HG03108 (cell line): ENCODE measurements at regions not wholly inside any gene's neighbourhood (a gene's known extent, or its start where the extent isn't known, plus 50 kb on each side); places are given as distances from the start of the nearest gene placed in this dataset.
"Not testable (repeated sequence)": the region's sequence is repeated elsewhere in the genome, so short reads cannot be mapped to it uniquely, and the experiment has no call there.

Experiments
- ATAC-seq: cut with Tn5 transposase; IDR thresholded peaks from one replicate; pipeline ENCODE4 v1.9.1; 2021; ENCODE audit warnings: moderate library complexity; ENCODE audit not compliant: unreplicated experiment

DNA sequence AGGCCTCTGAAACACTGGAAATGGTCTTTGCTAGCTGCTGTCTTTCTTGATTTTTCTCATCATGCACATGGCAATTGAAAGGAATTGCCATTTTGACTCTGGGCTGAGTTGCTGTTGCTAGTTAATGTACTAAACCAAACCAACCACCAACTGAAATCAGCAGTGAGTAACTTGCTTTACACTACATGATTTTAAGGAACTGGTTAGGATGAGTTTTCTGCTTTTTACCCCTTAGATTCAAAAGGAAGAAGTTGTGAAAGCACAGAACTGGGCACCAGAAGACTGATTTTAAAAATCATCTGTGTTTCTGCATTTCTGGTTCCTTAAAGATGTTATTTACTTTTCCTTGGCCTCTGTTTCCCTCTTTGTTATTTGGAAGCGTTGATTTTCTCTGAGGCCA is 361.9 kb downstream of the HLX start:
- ATAC-seq, result no peak

- no peak for ATAC-seq
These were observed 362.3 kb downstream of the HLX start for GRCh38 chr1:221241592-221241991.

GRCh38 chr1:221246067-221246466 is 366.8 kb downstream of the HLX start:
- ATAC-seq, result no peak

DNA sequence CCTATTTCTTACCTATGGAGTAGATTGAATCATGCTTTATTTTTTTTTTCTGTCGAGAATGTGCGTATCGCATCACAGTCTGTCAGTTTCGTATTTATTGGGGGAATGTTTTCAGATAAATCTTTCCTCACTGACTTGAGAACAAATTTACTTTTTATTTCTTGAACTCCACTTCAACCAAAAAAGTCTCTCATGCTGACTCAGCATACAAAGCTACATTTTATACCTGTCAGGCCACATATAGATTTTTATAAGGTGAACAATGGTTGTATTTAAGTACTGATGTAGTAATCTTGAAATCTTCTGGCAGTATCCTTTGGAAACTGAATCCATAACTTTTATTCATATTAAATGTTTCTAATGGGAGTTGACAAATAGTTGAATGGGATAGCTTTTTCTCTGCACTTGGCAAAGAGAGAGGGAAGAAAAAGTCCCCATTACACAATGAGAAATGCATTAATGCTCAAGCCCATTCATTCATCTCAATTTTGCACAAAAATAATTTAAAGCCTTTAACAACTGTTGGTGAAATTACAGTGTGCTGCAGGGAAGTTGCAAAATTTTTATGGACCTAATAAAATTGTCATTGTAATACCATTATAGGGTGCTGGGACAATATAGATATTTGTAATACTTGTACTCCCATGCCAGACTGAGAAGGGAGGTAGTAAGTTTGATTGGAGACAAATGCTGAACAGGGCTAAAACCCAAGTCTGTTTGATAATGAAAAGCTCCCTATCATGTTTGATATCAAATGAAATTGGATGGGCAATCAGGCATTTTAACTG is 367.6 kb downstream of the HLX start:
- no peak for ATAC-seq

DNA sequence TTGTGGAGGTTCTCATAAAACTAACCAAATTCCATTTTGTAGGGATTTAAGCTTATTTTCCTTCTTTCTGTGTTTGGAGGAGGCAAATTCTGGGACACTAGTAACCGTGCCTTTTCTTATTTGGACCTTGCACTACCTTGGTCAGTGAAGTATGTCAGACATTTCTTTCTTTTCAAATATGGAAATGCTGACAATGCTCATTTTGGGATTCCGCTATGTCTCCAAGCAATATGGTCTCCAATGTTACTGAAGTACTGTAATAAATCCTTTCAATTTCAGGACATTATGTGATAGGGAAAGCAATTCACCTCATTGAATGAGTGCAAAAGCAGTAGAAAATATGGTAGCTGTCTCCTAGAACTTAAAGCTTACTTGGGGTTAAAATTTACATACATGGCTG is 372.3 kb downstream of the HLX start:
- no peak for ATAC-seq

DNA sequence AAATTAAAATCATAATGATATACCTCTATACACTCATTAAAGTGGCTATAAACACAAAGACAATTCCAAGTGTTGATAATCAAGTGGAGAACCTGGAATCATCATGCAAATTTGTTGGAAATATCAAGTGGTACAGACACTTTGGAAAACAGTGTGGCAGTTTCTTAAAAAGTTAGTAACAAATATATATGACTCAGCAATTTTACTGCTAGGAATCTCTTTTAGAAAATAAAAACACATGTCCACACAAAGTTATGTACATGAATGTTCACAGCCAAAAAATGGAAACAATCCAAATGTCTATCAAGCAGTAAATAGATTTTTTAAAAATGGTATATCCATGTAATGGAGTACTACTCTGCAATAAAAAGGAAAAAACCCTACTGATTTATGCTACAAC is 375.6 kb downstream of the HLX start:
- no peak for ATAC-seq

GRCh38 chr1:221256773-221257172 is 377.5 kb downstream of the HLX start:
- no peak for ATAC-seq

- ATAC-seq, result not testable (repeated sequence)
These were observed 378.3 kb downstream of the HLX start for GRCh38 chr1:221257548-221257947.

- ATAC-seq, result not testable (repeated sequence)
These were observed 383.4 kb downstream of the HLX start for GRCh38 chr1:221262677-221263076.

DNA sequence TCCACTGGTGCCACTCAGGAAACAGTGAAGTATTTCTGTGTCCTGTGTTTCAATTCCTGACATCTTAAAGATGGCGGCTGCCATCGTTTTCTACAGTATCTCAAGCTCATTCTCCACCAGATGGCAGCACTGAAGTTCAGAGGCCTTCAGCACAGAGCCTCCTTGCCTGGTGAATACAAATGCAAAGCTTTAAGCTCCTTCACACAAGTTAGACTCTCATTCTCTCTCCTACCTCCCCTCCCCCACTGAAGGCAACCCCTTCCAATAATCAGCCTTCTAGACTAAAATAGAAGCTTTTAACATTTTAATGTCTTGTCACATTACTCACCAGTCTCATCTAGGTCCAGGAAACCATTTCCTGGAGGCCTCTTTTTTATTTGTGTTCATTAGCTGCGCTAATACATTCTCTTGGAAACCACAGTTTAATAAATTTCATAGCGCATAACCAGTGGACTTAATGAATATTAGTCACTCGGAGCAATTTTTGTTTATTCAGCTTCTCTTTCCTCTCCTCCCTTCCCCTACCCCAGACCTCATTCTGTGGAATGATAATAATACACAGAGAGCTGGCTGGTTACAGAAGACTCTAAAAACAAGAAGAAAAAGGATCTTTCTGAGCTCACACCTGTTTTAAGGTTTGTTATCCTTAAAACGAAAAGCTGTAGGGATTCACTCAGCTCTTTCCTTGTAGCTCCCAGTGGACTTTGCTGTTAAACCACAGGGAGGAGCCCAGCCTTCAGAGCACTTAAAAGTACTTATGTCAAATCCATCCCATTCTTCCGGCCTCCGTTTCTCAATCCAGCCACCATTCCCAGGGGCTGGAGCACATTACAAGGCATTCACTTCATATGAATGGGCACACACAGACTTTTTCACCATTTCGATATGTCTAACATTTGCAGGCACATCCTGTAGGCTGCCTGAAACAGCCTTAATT is 384.9 kb downstream of the HLX start:
- ATAC-seq, result no peak

DNA sequence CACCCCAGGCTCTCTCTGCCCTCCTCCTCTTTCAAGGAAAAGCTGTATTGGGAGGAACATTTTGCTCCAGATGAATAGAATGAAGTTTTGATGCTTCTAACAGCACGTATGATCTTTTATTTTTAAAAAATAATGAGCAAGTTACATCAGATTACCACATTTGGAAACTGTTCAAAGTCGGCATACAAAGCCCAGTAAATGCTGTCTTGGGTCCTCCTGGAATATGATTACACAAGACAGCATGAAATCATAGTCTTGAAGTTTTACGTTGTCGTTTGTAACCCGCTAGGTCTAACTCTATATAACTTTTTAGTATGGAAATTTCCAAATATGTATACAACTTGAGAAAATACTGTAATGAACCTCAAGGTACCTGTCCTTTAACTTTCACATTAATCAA is 385.6 kb downstream of the HLX start:
- ATAC-seq, result no peak

- ATAC-seq, result no peak
These were observed 389.1 kb downstream of the HLX start for GRCh38 chr1:221268295-221268694.

DNA sequence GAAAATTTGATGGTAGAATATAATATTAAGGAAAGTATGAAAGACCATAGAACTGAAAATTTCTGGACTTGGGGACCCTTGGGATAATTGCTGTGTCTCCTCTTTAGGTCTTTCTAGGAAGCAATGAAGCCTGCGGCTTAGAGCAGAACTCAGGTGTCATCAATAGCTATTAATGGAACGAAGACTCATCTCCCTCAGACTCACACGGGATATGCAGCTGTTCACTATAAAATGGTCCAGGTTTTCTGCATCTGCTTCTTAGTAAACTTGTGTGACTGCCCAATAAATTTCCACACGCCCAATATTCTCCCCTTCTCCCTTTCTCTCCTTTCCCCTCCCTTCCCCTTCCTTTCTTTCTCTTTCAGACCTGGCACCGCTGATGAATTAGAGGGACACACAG is 392.5 kb downstream of the HLX start:
- no peak for ATAC-seq

DNA sequence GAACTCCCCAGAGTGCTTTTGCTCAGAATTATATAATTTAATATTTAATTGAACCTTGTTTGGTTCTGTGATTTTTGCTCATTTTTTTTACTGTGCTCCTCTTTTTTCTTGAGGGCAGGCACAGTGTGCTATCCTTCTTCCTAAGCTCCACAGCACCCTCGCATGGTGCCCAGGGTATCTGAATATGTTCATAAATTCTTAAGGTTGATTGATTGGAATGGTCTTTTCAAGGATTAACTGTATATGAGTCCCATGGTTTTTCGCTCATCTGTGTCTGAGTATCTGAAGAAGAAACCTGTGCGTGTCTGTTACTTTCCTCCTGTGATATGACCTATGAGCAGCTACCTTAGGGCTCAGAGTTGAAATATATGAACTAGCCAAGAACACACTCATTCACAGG is 393.7 kb downstream of the HLX start:
- no peak for ATAC-seq

DNA sequence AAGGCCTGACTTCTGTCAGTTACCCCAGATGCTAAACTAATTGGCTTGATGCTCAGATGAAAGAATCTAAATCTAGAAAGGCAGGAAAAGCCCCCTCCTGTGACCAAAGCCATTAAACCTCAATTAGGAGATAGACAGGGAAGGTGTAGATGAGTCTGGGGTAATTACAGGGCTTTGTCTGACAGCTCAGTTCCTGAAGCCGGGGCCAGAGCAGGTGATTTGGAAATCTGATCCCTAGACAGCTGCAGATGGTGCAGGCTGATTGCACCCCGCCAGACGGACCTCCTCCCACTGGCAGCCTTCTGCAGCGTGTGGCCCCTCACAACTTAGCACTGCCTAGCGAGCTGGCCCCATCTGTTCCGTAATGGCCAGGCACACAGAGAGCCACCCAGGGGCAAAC is 395.1 kb downstream of the HLX start:
- ATAC-seq, result no peak

- ATAC-seq, result no peak
These were observed 397.7 kb downstream of the HLX start for GRCh38 chr1:221276896-221277409.

DNA sequence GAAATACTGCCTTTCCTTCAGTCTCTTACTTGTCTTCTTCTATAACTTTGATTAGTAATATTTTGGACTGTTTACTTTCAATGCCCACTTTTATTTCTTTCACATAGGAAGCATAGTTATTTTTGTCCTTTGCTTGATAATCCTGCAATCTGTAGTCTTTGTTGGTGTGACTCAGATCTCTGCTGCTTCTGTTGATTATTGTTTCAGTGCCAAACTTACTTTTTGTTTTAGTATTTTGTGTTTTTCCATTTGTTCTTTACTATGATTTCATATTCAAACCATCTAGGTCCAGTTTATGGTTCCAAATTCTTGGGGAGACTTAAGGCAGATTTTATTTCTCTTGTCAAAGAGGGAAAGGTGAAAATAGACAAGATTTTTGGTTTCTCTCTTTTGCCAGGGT is 399.9 kb downstream of the HLX start:
- ATAC-seq, result no peak

DNA sequence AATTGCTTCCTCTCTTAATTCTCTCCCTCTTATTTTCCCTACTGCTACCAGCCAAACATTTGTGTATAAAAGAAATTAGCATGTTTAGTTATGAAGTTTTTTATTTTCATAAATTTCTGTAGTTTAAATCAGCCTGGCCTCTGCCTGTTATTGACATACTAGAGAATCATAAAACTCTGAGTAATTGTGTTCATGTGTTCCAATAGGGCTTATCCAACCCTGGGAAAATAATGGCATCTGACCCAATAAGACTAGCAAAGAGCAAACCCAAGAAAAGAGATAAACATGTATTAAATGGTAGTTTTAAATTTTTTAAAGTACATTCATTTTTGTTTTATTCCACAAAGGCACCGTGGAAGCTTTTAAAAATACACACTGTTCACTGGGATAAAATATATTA is 404.3 kb downstream of the HLX start:
- ATAC-seq, result no peak

DNA sequence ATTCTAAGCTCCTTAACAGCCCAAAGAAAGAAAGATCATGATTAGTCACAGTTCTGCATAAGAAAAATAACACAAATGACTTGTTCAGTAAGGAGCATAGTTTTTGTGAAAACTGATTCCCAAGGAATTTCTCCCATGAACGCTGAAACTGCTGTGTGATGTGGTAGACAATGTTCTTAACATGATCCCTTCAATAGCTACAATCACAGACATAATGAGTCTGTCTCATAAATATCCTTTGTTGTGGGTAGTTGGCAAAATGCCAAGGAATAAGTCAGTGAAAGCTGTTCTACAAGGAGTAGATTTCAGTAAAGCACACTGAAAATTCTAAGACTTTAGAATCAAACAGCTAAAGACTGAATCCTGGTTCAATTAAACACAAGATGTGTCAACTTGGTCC is 404.8 kb downstream of the HLX start:
- ATAC-seq, result no peak

GRCh38 chr1:221284991-221285390 is 405.7 kb downstream of the HLX start:
- ATAC-seq, result not testable (repeated sequence)

DNA sequence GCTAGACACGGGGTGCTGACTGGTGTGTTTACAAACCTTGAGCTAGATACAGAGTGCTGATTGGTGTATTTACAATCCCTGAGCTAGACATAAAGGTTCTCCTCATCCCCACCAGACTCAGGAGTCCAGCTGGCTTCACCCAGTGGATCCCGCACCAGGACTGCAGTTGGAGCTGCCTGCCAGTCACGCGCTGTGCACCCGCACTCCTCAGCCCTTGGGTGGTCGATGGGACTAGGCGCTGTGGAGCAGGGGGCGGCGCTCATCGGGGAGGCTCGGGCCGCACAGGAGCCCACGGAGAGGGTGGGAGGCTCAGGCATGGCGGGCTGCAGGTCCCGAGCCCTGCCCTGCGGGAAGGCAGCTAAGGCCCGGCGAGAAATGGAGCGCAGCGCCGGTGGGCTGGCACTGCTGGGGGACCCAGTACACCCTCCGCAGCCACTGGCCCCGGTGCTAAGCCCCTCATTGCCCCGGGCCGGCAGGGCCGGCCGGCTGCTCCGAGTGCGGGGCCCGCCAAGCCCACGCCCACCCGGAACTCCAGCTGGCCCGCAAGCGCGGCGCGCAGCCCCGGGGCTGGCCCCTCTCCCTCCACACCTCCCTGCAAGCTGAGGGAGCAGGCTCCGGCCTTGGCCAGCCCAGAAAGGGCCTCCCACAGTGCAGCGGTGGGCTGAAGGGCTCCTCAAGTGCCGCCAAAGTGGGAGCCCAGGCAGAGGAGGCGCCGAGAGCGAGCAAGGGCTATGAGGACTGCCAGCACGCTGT is 406.4 kb downstream of the HLX start:
- not testable (repeated sequence) for ATAC-seq
